ENCODE measurements at regions not wholly inside any gene's neighbourhood (a gene's known extent, or its start where the extent isn't known, plus 50 kb on each side); places are given as distances from the start of the nearest gene placed in this dataset.

GRCh38 chr10:130843051-130843653, 468.4 kb downstream of the TCERG1L start:
- TF ChIP-seq, protein P1, sequence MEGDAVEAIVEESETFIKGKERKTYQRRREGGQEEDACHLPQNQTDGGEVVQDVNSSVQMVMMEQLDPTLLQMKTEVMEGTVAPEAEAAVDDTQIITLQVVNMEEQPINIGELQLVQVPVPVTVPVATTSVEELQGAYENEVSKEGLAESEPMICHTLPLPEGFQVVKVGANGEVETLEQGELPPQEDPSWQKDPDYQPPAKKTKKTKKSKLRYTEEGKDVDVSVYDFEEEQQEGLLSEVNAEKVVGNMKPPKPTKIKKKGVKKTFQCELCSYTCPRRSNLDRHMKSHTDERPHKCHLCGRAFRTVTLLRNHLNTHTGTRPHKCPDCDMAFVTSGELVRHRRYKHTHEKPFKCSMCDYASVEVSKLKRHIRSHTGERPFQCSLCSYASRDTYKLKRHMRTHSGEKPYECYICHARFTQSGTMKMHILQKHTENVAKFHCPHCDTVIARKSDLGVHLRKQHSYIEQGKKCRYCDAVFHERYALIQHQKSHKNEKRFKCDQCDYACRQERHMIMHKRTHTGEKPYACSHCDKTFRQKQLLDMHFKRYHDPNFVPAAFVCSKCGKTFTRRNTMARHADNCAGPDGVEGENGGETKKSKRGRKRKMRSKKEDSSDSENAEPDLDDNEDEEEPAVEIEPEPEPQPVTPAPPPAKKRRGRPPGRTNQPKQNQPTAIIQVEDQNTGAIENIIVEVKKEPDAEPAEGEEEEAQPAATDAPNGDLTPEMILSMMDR (IDR thresholded peaks at IDR 0.05) = no peak
- no peak for TF ChIP-seq POLR2A (IDR thresholded peaks at IDR 0.05)
- no peak for TF ChIP-seq POLR2AphosphoS5 (IDR thresholded peaks at IDR 0.05)
